ENCODE measurements at regions not wholly inside any gene's neighbourhood (a gene's known extent, or its start where the extent isn't known, plus 50 kb on each side); places are given as distances from the start of the nearest gene placed in this dataset.

GRCh38 chr4:158046345-158046744 is 126.5 kb downstream of the GASK1B start:
- BruUV-seq (replicated peaks), result no TSS peak
- no peaks in the 10 kb centered on the region for H3K4me1 ChIP-seq (ENCODE audit: insufficient read depth, low read length)
- no peaks in the 10 kb centered on the region for H4K20me1 ChIP-seq (ENCODE audit: low read length)
- ChIA-PET POLR2A (ENCODE audit: unreplicated experiment) (no interaction called here), CTCF (no interaction called here)
- H3K36me3 ChIP-seq (ENCODE audit: low read depth, low read length), result no peaks in the 10 kb centered on the region
- H3K4me3 ChIP-seq (ENCODE audit: low read length), result no peak overlapping the region
- intact Hi-C loops (cut with micrococcal nuclease), result no loop called here
- no peak for ATAC-seq
- H3K9ac ChIP-seq (ENCODE audit: low read length), result no peak overlapping the region
- no peaks in the 10 kb centered on the region for H3K9me3 ChIP-seq (ENCODE audit: low read length)
- H3K27me3 ChIP-seq (ENCODE audit: low read length), result no peaks in the 10 kb centered on the region
- no peaks in the 10 kb centered on the region for H3K79me2 ChIP-seq (ENCODE audit: low read length)
- no peaks in the 10 kb centered on the region for H3F3A ChIP-seq (ENCODE audit: low read length, unreplicated experiment)
- H2AFZ ChIP-seq (ENCODE audit: low read length), result no peak overlapping the region
- DNase-seq, result no peak
- H3K27ac ChIP-seq (ENCODE audit: low read length), result no peak overlapping the region
- no peaks in the 10 kb centered on the region for H3K9me2 ChIP-seq (replicated peaks; ENCODE audit: low read length)
- TF ChIP-seq EZH2 (IDR thresholded peaks at IDR 0.05; ENCODE audit: low read length, unreplicated experiment) (no peak), EZH2phosphoT487 (IDR thresholded peaks at IDR 0.05; ENCODE audit: borderline replicate concordance, low read length) (no peak)
- TF ChIP-seq, protein P1, sequence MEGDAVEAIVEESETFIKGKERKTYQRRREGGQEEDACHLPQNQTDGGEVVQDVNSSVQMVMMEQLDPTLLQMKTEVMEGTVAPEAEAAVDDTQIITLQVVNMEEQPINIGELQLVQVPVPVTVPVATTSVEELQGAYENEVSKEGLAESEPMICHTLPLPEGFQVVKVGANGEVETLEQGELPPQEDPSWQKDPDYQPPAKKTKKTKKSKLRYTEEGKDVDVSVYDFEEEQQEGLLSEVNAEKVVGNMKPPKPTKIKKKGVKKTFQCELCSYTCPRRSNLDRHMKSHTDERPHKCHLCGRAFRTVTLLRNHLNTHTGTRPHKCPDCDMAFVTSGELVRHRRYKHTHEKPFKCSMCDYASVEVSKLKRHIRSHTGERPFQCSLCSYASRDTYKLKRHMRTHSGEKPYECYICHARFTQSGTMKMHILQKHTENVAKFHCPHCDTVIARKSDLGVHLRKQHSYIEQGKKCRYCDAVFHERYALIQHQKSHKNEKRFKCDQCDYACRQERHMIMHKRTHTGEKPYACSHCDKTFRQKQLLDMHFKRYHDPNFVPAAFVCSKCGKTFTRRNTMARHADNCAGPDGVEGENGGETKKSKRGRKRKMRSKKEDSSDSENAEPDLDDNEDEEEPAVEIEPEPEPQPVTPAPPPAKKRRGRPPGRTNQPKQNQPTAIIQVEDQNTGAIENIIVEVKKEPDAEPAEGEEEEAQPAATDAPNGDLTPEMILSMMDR (conservative IDR thresholded peaks at IDR 0.05; ENCODE audit: low read depth, low read length), result no peak
- no peak overlapping the region for H3K4me2 ChIP-seq (ENCODE audit: low read length)

- no peaks in the 10 kb centered on the region for H3K9me3 ChIP-seq (ENCODE audit: low read length)
- no peak overlapping the region for H3K27ac ChIP-seq (ENCODE audit: low read length)
- no peaks in the 10 kb centered on the region for H3K4me1 ChIP-seq (ENCODE audit: insufficient read depth, low read length)
- H2AFZ ChIP-seq (ENCODE audit: low read length), result no peak overlapping the region
- TF ChIP-seq EZH2phosphoT487 (IDR thresholded peaks at IDR 0.05; ENCODE audit: borderline replicate concordance, low read length) (no peak), EZH2 (IDR thresholded peaks at IDR 0.05; ENCODE audit: low read length, unreplicated experiment) (no peak)
- TF ChIP-seq, protein P1 (conservative IDR thresholded peaks at IDR 0.05; ENCODE audit: low read depth, low read length), result no peak
- no peaks in the 10 kb centered on the region for H4K20me1 ChIP-seq (ENCODE audit: low read length)
- no peaks in the 10 kb centered on the region for H3K36me3 ChIP-seq (ENCODE audit: low read depth, low read length)
- no peaks in the 10 kb centered on the region for H3F3A ChIP-seq (ENCODE audit: low read length, unreplicated experiment)
- H3K9ac ChIP-seq (ENCODE audit: low read length), result no peak overlapping the region
- no peaks in the 10 kb centered on the region for H3K27me3 ChIP-seq (ENCODE audit: low read length)
- H3K4me2 ChIP-seq (ENCODE audit: low read length), result no peak overlapping the region
- H3K9me2 ChIP-seq (replicated peaks; ENCODE audit: low read length), result no peaks in the 10 kb centered on the region
- no peak for DNase-seq
- H3K4me3 ChIP-seq (ENCODE audit: low read length), result no peak overlapping the region
- CTCF ChIA-PET, result no interaction called here
- POLR2A ChIA-PET (ENCODE audit: unreplicated experiment), result no interaction called here
- H3K79me2 ChIP-seq (ENCODE audit: low read length), result no peaks in the 10 kb centered on the region
- intact Hi-C loops (cut with micrococcal nuclease), result no loop called here
- ATAC-seq, result no peak
- no TSS peak for BruUV-seq (replicated peaks)
Measured at GRCh38 chr4:158043971-158044618, 128.7 kb downstream of the GASK1B start.

GRCh38 chr4:158042591-158043030 is 130.2 kb downstream of the GASK1B start:
- BruUV-seq (replicated peaks), result no TSS peak
- no peak overlapping the region for H3K4me3 ChIP-seq (ENCODE audit: low read length)
- no peak overlapping the region for H3K27ac ChIP-seq (ENCODE audit: low read length)
- no peaks in the 10 kb centered on the region for H3K9me2 ChIP-seq (replicated peaks; ENCODE audit: low read length)
- H3F3A ChIP-seq (ENCODE audit: low read length, unreplicated experiment), result no peaks in the 10 kb centered on the region
- ChIA-PET POLR2A (ENCODE audit: unreplicated experiment) (no interaction called here), CTCF (no interaction called here)
- no peak overlapping the region for H2AFZ ChIP-seq (ENCODE audit: low read length)
- TF ChIP-seq EZH2phosphoT487 (IDR thresholded peaks at IDR 0.05; ENCODE audit: borderline replicate concordance, low read length) (no peak), EZH2 (IDR thresholded peaks at IDR 0.05; ENCODE audit: low read length, unreplicated experiment) (no peak)
- TF ChIP-seq, protein P1 (conservative IDR thresholded peaks at IDR 0.05; ENCODE audit: low read depth, low read length), result no peak
- H3K79me2 ChIP-seq (ENCODE audit: low read length), result no peaks in the 10 kb centered on the region
- DNase-seq (peak; percentile 17), ATAC-seq (peak; percentile 29; the same call in 1 of the 2 replicates)
- no peaks in the 10 kb centered on the region for H3K4me1 ChIP-seq (ENCODE audit: insufficient read depth, low read length)
- H3K9me3 ChIP-seq (ENCODE audit: low read length), result no peaks in the 10 kb centered on the region
- no peaks in the 10 kb centered on the region for H3K27me3 ChIP-seq (ENCODE audit: low read length)
- no peak overlapping the region for H3K9ac ChIP-seq (ENCODE audit: low read length)
- intact Hi-C loops (cut with micrococcal nuclease), result no loop called here
- no peak overlapping the region for H3K4me2 ChIP-seq (ENCODE audit: low read length)
- H3K36me3 ChIP-seq (ENCODE audit: low read depth, low read length), result no peaks in the 10 kb centered on the region
- H4K20me1 ChIP-seq (ENCODE audit: low read length), result no peaks in the 10 kb centered on the region
